ENCODE measurements at regions not wholly inside any gene's neighbourhood (a gene's known extent, or its start where the extent isn't known, plus 50 kb on each side); places are given as distances from the start of the nearest gene placed in this dataset.
A peak's percentile ranks its signal among the peaks of the same experiment; 100 is the strongest.

- Histone ChIP-seq H3K27me3 (replicated peaks) (no peaks in the 10 kb centered on the region), H3K27ac (peak overlapping the region; percentile 88), H3K4me3 (ENCODE audit: low read depth, low read length) (no peak overlapping the region), H3K36me3 (replicated peaks) (no peaks in the 10 kb centered on the region)
- peak; percentile 97 for TF ChIP-seq CTCF (IDR thresholded peaks at IDR 0.05; ENCODE audit: low read depth, low read length, missing control alignments)
- in situ Hi-C loops (cut with HindIII; ENCODE audit: low pct_ligation_motif_present, low sequenced_read_pairs) = no loop called here
- peak; percentile 97 for DNase-seq
Observed at GRCh38 chr6:14711056-14711703, 534.7 kb upstream of the JARID2 start.

GRCh38 chr6:14711704-14712379 is 534.0 kb upstream of the JARID2 start:
- peak overlapping the region; percentile 88 for H3K27ac ChIP-seq
- no peak overlapping the region for H3K4me3 ChIP-seq (ENCODE audit: low read depth, low read length)
- no peak for TF ChIP-seq CTCF (IDR thresholded peaks at IDR 0.05; ENCODE audit: low read depth, low read length, missing control alignments)
- no peaks in the 10 kb centered on the region for H3K36me3 ChIP-seq (replicated peaks)
- no peaks in the 10 kb centered on the region for H3K27me3 ChIP-seq (replicated peaks)
- DNase-seq = no peak
- in situ Hi-C loops (cut with HindIII; ENCODE audit: low pct_ligation_motif_present, low sequenced_read_pairs) = no loop called here

- peak; percentile 87 for DNase-seq
- H3K27ac ChIP-seq = peak overlapping the region; percentile 70
- H3K36me3 ChIP-seq (replicated peaks) = no peaks in the 10 kb centered on the region
- H3K27me3 ChIP-seq (replicated peaks) = no peaks in the 10 kb centered on the region
- no peak for TF ChIP-seq CTCF (IDR thresholded peaks at IDR 0.05; ENCODE audit: low read depth, low read length, missing control alignments)
- in situ Hi-C loops (cut with HindIII; ENCODE audit: low pct_ligation_motif_present, low sequenced_read_pairs) = no loop called here
- no peak overlapping the region for H3K4me3 ChIP-seq (ENCODE audit: low read depth, low read length)
Observed at GRCh38 chr6:14713008-14713960, 532.6 kb upstream of the JARID2 start.

GRCh38 chr6:14713966-14714631 is 531.8 kb upstream of the JARID2 start:
- Histone ChIP-seq H3K4me3 (ENCODE audit: low read depth, low read length) (no peak overlapping the region), H3K36me3 (replicated peaks) (no peaks in the 10 kb centered on the region), H3K27ac (peak overlapping the region; percentile 70), H3K27me3 (replicated peaks) (no peaks in the 10 kb centered on the region)
- TF ChIP-seq CTCF (IDR thresholded peaks at IDR 0.05; ENCODE audit: low read depth, low read length, missing control alignments) = no peak
- DNase-seq = no peak
- in situ Hi-C loops (cut with HindIII; ENCODE audit: low pct_ligation_motif_present, low sequenced_read_pairs) = no loop called here

- Histone ChIP-seq H3K27me3 (replicated peaks) (no peaks in the 10 kb centered on the region), H3K27ac (no peak overlapping the region), H3K4me3 (ENCODE audit: low read depth, low read length) (no peak overlapping the region), H3K36me3 (replicated peaks) (no peaks in the 10 kb centered on the region)
- no peak for TF ChIP-seq CTCF (IDR thresholded peaks at IDR 0.05; ENCODE audit: low read depth, low read length, missing control alignments)
- in situ Hi-C loops (cut with HindIII; ENCODE audit: low pct_ligation_motif_present, low sequenced_read_pairs) = no loop called here
- DNase-seq = no peak
Observed at GRCh38 chr6:14715076-14715475, 530.8 kb upstream of the JARID2 start.
